SK-N-MC (cell line): ENCODE measurements at regions not wholly inside any gene's neighbourhood (a gene's known extent, or its start where the extent isn't known, plus 50 kb on each side); places are given as distances from the start of the nearest gene placed in this dataset.
"Not testable (repeated sequence)": the region's sequence is repeated elsewhere in the genome, so short reads cannot be mapped to it uniquely, and the experiment has no call there.

ENCODE experiments used
- DNase-seq: peaks from one replicate; pipeline ENCODE4 v3.0.0-alpha.2; 2011; ENCODE audit warnings: low read depth, low spot score
- H3K27ac ChIP-seq: fragments of 200-600 bp; sonication (generic); 2 replicates; pipeline ENCODE4 v1.5.1; 2016; ENCODE audit warnings: mixed run types
- H3K36me3 ChIP-seq: fragments of 200-600 bp; sonication (generic); 2 replicates; pipeline ENCODE4 v1.6.1; 2017; ENCODE audit warnings: antibody characterized with exemption, low read length, mixed read lengths; ENCODE audit not compliant: insufficient read depth
- H3K4me3 ChIP-seq: fragments of 200-600 bp; sonication (generic); 2 replicates; pipeline ENCODE4 v1.5.1; 2016
- H3K9ac ChIP-seq: fragments of 200-600 bp; sonication (generic); 2 replicates; pipeline ENCODE4 v1.8.0; 2017; ENCODE audit warnings: mixed run types, mixed read lengths; ENCODE audit not compliant: insufficient read length
- H3K9me3 ChIP-seq: fragments of 200-600 bp; sonication (generic); 2 replicates; pipeline ENCODE4 v1.6.1; 2017; ENCODE audit warnings: low read depth, mild to moderate bottlenecking, antibody characterized with exemption, low read length, moderate library complexity, mixed read lengths
- EZH2 ChIP-seq: fragments of 200-600 bp; sonication (generic); IDR thresholded peaks from one replicate; pipeline ENCODE4 v1.6.1; 2017; ENCODE audit warnings: antibody characterized with exemption
- FOXP2 ChIP-seq: optimal IDR thresholded peaks from 2 replicates; pipeline ENCODE3; 2011; ENCODE audit warnings: mild to moderate bottlenecking, moderate library complexity; ENCODE audit not compliant: insufficient read depth; ENCODE audit errors: extremely low read length, control extremely low read depth
- POLR2AphosphoS5 ChIP-seq: IDR thresholded peaks from 2 replicates; pipeline ENCODE4 v1.6.1; 2012; ENCODE audit warnings: mild to moderate bottlenecking, low read depth, low read length, borderline replicate concordance

GRCh38 chr3:107458871-107459270 is 63.9 kb upstream of the BBX start:
- Histone ChIP-seq H3K4me3 (no peak overlapping the region), H3K27ac (no peak overlapping the region), H3K36me3 (no peaks in the 10 kb centered on the region), H3K9ac (no peak overlapping the region), H3K9me3 (no peaks in the 10 kb centered on the region)
- TF ChIP-seq FOXP2 (no peak), POLR2AphosphoS5 (no peak), EZH2 (no peak)
- no peak for DNase-seq

DNA sequence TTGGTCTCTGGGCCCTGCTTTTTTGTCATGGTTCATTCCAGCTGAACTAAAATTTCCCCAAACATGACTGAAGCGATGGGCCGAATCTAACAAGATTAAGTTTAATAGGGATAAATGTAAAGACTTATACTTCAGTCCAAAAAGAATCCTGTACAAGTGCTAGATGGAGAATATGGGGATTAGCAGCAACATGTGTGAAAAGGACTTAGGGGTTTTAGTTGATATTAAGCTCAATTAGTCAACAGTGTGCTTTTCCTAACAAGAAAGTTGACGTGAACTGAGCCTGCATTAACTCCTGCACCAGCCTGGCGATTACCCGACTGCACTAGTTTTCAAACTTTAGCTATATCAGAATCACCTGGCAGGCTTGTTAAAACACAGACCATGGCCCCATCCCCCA is 61.0 kb upstream of the BBX start:
- no peak for DNase-seq
- H3K27ac ChIP-seq: no peak overlapping the region
- H3K36me3 ChIP-seq: no peaks in the 10 kb centered on the region
- no peak overlapping the region for H3K4me3 ChIP-seq
- TF ChIP-seq FOXP2: no peak
- TF ChIP-seq POLR2AphosphoS5: no peak
- no peak for TF ChIP-seq EZH2
- H3K9ac ChIP-seq: no peak overlapping the region
- H3K9me3 ChIP-seq: no peaks in the 10 kb centered on the region

DNA sequence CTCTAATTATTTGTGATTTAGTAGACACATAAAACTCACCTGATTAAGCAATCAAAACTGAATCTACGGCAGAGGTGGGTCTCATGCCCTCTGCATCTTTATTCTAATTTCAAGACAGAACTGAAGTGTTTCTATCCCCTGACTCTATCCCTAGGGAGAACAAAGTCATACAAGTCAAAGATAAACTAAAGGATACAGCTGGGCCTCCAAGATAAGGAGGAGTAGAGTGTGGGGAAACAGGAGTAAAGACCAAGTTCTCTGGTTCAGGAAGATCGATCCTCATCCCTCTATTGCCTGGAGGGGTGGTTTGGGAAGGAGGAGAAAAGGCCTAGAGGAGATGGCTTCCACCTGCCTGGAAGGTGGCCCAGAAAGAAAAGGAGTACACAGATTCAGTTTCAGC is 58.7 kb upstream of the BBX start:
- no peak for DNase-seq
- Histone ChIP-seq H3K9ac (no peak overlapping the region), H3K36me3 (no peaks in the 10 kb centered on the region), H3K4me3 (no peak overlapping the region), H3K27ac (no peak overlapping the region), H3K9me3 (no peaks in the 10 kb centered on the region)
- TF ChIP-seq FOXP2: no peak
- no peak for TF ChIP-seq EZH2
- TF ChIP-seq POLR2AphosphoS5: no peak

DNA sequence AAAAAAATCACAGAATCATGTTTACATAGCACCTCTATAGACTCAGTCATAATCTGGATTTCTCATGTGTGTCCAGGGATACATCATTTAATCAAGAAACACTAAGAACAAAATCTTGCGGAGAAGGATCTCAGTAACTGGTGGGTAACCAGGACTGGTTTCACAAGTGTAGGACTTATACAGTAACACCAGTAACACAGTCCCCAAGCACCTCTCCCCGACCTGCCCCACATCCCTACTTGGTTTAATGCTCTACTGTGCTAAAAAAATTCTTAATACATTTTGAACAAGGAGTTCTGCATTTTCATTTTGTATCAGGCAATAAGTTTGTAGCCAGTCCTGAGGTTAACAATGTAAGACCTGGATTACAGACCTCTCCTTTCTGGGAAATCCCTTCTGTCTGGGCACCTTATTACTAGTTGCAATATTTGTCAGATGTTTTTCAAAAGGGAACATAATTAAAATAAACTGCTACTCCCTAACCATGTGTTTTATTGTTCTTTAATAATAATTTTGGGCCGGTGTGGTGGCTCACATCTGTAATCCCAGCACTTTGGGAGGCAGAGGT is 57.6 kb upstream of the BBX start:
- no peak overlapping the region for H3K4me3 ChIP-seq
- H3K9me3 ChIP-seq: no peaks in the 10 kb centered on the region
- no peak overlapping the region for H3K9ac ChIP-seq
- no peak for DNase-seq
- no peak overlapping the region for H3K27ac ChIP-seq
- no peaks in the 10 kb centered on the region for H3K36me3 ChIP-seq
- TF ChIP-seq FOXP2 (no peak), EZH2 (no peak), POLR2AphosphoS5 (no peak)

GRCh38 chr3:107468782-107469181 is 54.0 kb upstream of the BBX start:
- Histone ChIP-seq H3K9me3 (no peaks in the 10 kb centered on the region), H3K4me3 (no peak overlapping the region), H3K36me3 (no peaks in the 10 kb centered on the region), H3K9ac (no peak overlapping the region), H3K27ac (no peak overlapping the region)
- TF ChIP-seq POLR2AphosphoS5 (no peak), EZH2 (no peak), FOXP2 (no peak)
- no peak for DNase-seq

DNA sequence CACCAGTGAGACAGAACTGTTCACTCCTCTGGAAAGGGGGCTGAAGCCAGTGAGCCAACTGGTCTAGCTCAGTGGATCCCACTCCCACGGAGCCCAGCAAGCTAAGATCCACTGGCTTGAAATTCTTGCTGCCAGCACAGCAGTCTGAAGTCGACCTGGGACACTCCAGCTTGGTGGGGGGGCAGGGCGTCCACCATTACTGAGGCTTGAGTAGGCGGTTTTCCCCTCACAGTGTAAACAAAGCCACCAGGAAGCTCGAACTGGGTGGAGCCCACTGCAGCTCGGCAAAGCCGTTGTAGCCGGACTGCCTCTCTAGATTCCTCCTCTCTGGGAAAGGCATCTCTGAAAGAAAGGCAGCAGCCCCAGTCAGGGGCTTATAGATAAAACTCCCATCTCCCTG is 52.3 kb upstream of the BBX start:
- not testable (repeated sequence) for DNase-seq, H3K36me3 ChIP-seq, H3K4me3 ChIP-seq, H3K27ac ChIP-seq, H3K9me3 ChIP-seq, H3K9ac ChIP-seq
